Astrocyte (in vitro differentiated cells and primary cell): ENCODE measurements at regions not wholly inside any gene's neighbourhood (a gene's known extent, or its start where the extent isn't known, plus 50 kb on each side); places are given as distances from the start of the nearest gene placed in this dataset.
"Not testable (repeated sequence)": the region's sequence is repeated elsewhere in the genome, so short reads cannot be mapped to it uniquely, and the experiment has no call there.

ENCODE experiments used
- DNase-seq: peaks from one replicate; pipeline ENCODE4 v3.0.0-alpha.2; 2010; ENCODE audit warnings: low read depth
- FAIRE-seq: peaks from 2 replicates; lab custom pipeline; 2011; peaks lifted over from hg19 to GRCh38; lab: Jason Lieb, UNC
- H2AFZ ChIP-seq: 2 replicates; pipeline ENCODE4 v1.6.0; 2012; ENCODE audit warnings: low read depth, low read length, inconsistent platforms
- H3K27ac ChIP-seq: 2 replicates; pipeline ENCODE4 v1.5.1; 2011; ENCODE audit warnings: low read depth, low read length, inconsistent platforms
- H3K27me3 ChIP-seq: 2 replicates; pipeline ENCODE4 v1.6.0; 2011; ENCODE audit warnings: low read length, inconsistent platforms; ENCODE audit not compliant: insufficient read depth
- H3K36me3 ChIP-seq: 2 replicates; pipeline ENCODE4 v1.5.1; 2011; ENCODE audit warnings: low read length, inconsistent platforms; ENCODE audit not compliant: insufficient read depth
- H3K4me1 ChIP-seq: 2 replicates; pipeline ENCODE4 v1.5.1; 2011; ENCODE audit warnings: low read length, inconsistent platforms; ENCODE audit not compliant: insufficient read depth
- H3K4me2 ChIP-seq: 2 replicates; pipeline ENCODE4 v1.6.0; 2012; ENCODE audit warnings: low read length, inconsistent platforms
- H3K4me3 ChIP-seq: 2 replicates; pipeline ENCODE4 v1.5.1; 2011; ENCODE audit warnings: low read depth, mild to moderate bottlenecking, low read length, inconsistent platforms; ENCODE audit not compliant: insufficient read depth
- H3K79me2 ChIP-seq: 2 replicates; pipeline ENCODE4 v1.6.0; 2012; ENCODE audit warnings: mild to moderate bottlenecking, low read length, inconsistent platforms; ENCODE audit not compliant: insufficient read depth
- H3K9ac ChIP-seq: 2 replicates; pipeline ENCODE4 v1.6.0; 2012; ENCODE audit warnings: mild to moderate bottlenecking, low read length, inconsistent platforms
- H3K9me3 ChIP-seq: 2 replicates; pipeline ENCODE4 v1.5.1; 2012; ENCODE audit warnings: low read depth, mild to moderate bottlenecking, low read length, inconsistent platforms; ENCODE audit not compliant: insufficient read depth
- H4K20me1 ChIP-seq: 2 replicates; pipeline ENCODE4 v1.6.0; 2012; ENCODE audit warnings: low read length, inconsistent platforms; ENCODE audit not compliant: insufficient read depth
- H3K27ac Mint-ChIP-seq: one replicate; pipeline ENCODE4 v1.8.0; 2021; ENCODE audit warnings: mild to moderate bottlenecking, mixed read lengths; ENCODE audit not compliant: unreplicated experiment
- H3K27me3 Mint-ChIP-seq: one replicate; pipeline ENCODE4 v1.8.0; 2021; ENCODE audit warnings: low read depth, mixed read lengths; ENCODE audit not compliant: unreplicated experiment
- H3K36me3 Mint-ChIP-seq: one replicate; pipeline ENCODE4 v1.8.0; 2021; ENCODE audit warnings: low read depth, mixed read lengths; ENCODE audit not compliant: unreplicated experiment
- H3K4me1 Mint-ChIP-seq: one replicate; pipeline ENCODE4 v1.8.0; 2021; ENCODE audit warnings: low read depth, mixed read lengths; ENCODE audit not compliant: unreplicated experiment
- H3K4me3 Mint-ChIP-seq: one replicate; pipeline ENCODE4 v1.8.0; 2021; ENCODE audit warnings: mild to moderate bottlenecking, moderate library complexity, mixed read lengths; ENCODE audit not compliant: unreplicated experiment
- H3K9me3 Mint-ChIP-seq: one replicate; pipeline ENCODE4 v1.8.0; 2021; ENCODE audit warnings: mild to moderate bottlenecking, mixed read lengths; ENCODE audit not compliant: unreplicated experiment
- EZH2 ChIP-seq: IDR thresholded peaks from 2 replicates; pipeline ENCODE4 v1.6.1; 2012; ENCODE audit warnings: mild to moderate bottlenecking, low read length, inconsistent platforms; ENCODE audit not compliant: insufficient read depth
- TF ChIP-seq, protein P1 (sequence below): IDR thresholded peaks from 2 replicates; pipeline ENCODE4 v1.5.1; 2011; ENCODE audit warnings: low read depth, mild to moderate bottlenecking, inconsistent platforms, low read length, moderate library complexity; ENCODE audit not compliant: insufficient read depth

DNA sequence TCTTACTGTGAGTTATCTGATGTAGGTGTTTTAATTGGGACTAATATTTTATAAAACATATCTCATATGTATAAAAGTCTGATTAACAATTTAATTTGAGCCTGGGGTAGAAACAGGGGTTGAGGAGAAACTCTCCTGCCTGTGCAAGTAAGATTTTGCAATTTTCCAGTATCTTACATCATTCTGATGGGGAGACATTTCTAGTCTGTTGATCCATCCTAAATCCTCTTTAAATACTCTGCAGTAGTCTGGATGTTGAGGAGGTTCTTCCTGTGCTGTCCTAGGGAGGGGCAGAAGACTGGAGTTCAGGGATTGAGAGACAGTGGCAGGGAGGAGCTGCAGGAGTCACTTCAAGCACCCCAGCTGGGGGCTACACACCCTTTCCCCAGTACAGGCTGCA lies 287.8 kb downstream of the ADGRD1 start:
- Histone ChIP-seq H3K9me3 (no peaks in the 10 kb centered on the region), H3K4me2 (no peak overlapping the region), H3K79me2 (no peaks in the 10 kb centered on the region), H3K9ac (no peak overlapping the region), H3K4me1 (no peaks in the 10 kb centered on the region), H3K27ac (no peak overlapping the region), H3K27me3 (no peaks in the 10 kb centered on the region), H4K20me1 (no peaks in the 10 kb centered on the region), H3K36me3 (no peaks in the 10 kb centered on the region), H2AFZ (no peak overlapping the region), H3K4me3 (no peak overlapping the region)
- H3K27ac Mint-ChIP-seq, result no peak overlapping the region
- TF ChIP-seq EZH2, result no peak
- TF ChIP-seq, protein P1, sequence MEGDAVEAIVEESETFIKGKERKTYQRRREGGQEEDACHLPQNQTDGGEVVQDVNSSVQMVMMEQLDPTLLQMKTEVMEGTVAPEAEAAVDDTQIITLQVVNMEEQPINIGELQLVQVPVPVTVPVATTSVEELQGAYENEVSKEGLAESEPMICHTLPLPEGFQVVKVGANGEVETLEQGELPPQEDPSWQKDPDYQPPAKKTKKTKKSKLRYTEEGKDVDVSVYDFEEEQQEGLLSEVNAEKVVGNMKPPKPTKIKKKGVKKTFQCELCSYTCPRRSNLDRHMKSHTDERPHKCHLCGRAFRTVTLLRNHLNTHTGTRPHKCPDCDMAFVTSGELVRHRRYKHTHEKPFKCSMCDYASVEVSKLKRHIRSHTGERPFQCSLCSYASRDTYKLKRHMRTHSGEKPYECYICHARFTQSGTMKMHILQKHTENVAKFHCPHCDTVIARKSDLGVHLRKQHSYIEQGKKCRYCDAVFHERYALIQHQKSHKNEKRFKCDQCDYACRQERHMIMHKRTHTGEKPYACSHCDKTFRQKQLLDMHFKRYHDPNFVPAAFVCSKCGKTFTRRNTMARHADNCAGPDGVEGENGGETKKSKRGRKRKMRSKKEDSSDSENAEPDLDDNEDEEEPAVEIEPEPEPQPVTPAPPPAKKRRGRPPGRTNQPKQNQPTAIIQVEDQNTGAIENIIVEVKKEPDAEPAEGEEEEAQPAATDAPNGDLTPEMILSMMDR, result no peak
- no peaks in the 10 kb centered on the region for H3K36me3 Mint-ChIP-seq
- no peak overlapping the region for H3K4me3 Mint-ChIP-seq
- no peaks in the 10 kb centered on the region for H3K4me1 Mint-ChIP-seq
- H3K9me3 Mint-ChIP-seq, result peaks cover 3% of the 10 kb centered on the region
- DNase-seq (no peak), FAIRE-seq (no peak)
- peaks cover 8% of the 10 kb centered on the region for H3K27me3 Mint-ChIP-seq

DNA sequence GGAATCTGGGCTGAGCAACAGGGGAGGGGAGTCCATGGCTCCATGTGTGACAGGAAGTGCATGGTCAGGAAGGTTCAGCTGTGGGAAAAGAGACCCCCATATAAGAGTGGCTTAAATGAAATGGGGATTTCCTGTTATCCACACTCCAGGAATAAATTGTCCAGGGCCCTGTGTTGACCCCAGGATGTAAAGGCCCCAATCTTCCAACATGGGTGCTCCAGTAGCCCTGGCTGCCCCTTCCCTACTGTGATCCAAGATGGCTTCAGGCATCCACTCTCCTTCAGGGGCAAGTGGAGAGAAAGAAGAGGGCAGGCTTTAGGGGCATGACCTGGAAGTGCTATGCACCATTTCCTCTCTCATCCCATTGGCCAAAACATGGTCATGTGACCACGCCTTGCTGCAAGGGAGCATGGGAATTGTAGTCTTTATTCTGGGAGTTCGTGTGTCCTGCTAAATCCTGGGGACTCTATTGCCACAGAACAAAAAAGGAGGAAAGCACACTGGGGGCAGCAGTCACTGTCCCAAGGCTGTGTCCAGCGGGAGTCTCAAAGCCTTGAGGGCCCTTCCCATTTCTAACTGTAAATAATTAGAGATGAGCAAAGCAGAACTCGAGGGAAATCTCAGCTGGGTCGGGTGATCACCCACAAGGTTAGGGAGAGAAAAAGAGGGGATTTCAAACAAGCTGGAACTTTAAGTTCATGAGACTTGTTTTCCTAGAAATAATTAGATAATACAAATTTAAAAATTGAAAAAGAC lies 289.2 kb downstream of the ADGRD1 start:
- H3K27ac Mint-ChIP-seq, result no peak overlapping the region
- Histone ChIP-seq H3K79me2 (no peaks in the 10 kb centered on the region), H2AFZ (no peak overlapping the region), H3K4me3 (no peak overlapping the region), H3K4me1 (no peaks in the 10 kb centered on the region), H3K9me3 (no peaks in the 10 kb centered on the region), H3K36me3 (no peaks in the 10 kb centered on the region), H3K9ac (no peak overlapping the region), H3K4me2 (no peak overlapping the region), H4K20me1 (no peaks in the 10 kb centered on the region), H3K27ac (no peak overlapping the region), H3K27me3 (no peaks in the 10 kb centered on the region)
- TF ChIP-seq, protein P1, result no peak
- TF ChIP-seq EZH2, result no peak
- no peak for FAIRE-seq
- no peak overlapping the region for H3K4me3 Mint-ChIP-seq
- H3K36me3 Mint-ChIP-seq, result no peaks in the 10 kb centered on the region
- H3K9me3 Mint-ChIP-seq, result peaks cover 3% of the 10 kb centered on the region
- H3K27me3 Mint-ChIP-seq, result peaks cover 20% of the 10 kb centered on the region
- no peak for DNase-seq
- no peaks in the 10 kb centered on the region for H3K4me1 Mint-ChIP-seq

DNA sequence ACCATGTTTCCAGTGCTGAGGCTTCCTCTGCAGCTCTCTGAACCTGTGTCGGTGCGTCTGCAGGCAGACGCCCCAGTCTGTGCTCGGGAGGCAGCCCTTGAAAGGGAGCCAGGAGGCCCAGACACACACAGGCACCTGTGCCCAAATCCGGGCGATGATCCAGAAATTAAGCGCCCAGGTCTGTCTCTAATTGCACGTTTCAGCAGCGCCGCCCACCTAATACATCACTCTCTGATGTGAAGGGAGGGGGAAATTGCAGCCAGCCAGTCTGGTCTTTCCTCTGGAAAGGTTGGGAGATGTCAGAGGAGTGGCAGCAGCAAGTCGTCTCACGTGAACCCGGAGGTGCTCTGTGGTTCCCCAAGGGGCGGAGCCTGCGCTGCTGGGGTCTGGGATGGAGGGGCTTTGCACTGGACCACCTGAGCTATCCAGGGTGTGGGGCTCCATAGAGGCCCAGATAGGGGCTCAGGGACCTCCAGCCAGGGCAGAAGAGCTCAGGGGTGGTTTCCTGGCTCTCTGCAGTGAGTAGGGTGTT lies 290.5 kb downstream of the ADGRD1 start:
- H3K9me3 ChIP-seq, H2AFZ ChIP-seq, H3K4me1 ChIP-seq, DNase-seq, H3K27me3 ChIP-seq, H3K36me3 ChIP-seq, H3K27ac Mint-ChIP-seq, H3K9ac ChIP-seq, H3K9me3 Mint-ChIP-seq, H3K36me3 Mint-ChIP-seq, H3K79me2 ChIP-seq, H3K4me2 ChIP-seq, H3K4me1 Mint-ChIP-seq, H4K20me1 ChIP-seq, H3K27ac ChIP-seq, H3K4me3 ChIP-seq, H3K4me3 Mint-ChIP-seq, FAIRE-seq: not testable (repeated sequence)
- H3K27me3 Mint-ChIP-seq, result peaks cover 32% of the 10 kb centered on the region

DNA sequence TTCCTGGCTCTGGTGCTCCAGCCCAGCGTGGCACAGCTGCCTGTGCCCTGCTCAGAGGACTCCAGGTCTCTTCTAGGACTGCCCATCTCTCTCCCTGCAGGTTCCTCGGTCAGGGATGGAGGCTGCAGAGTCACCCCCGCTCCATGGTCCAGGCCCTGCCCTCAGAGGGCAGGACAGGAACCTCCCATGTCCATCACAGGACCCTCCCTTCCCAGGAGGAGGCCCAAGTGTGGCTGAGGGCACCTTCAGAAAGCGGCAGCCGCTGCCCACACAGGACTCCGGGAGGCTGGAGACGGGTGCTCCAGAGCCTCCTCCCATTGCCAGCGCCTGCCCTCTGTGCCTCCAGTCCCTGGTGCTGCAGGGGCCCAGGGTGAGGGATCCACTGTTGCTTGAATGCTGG lies 291.5 kb downstream of the ADGRD1 start:
- not testable (repeated sequence) for H3K27ac Mint-ChIP-seq, H3K9ac ChIP-seq, H3K36me3 Mint-ChIP-seq, H3K4me3 Mint-ChIP-seq, FAIRE-seq, H3K27ac ChIP-seq, H3K9me3 ChIP-seq, H3K27me3 ChIP-seq, H4K20me1 ChIP-seq, H3K4me1 ChIP-seq, H3K4me3 ChIP-seq, H2AFZ ChIP-seq, H3K4me1 Mint-ChIP-seq, H3K79me2 ChIP-seq, H3K36me3 ChIP-seq, H3K9me3 Mint-ChIP-seq, DNase-seq, H3K4me2 ChIP-seq
- peaks cover 38% of the 10 kb centered on the region for H3K27me3 Mint-ChIP-seq
